Upper lobe of left lung (tissue), 4 donors: ENCODE measurements at regions not wholly inside any gene's neighbourhood (a gene's known extent, or its start where the extent isn't known, plus 50 kb on each side); places are given as distances from the start of the nearest gene placed in this dataset.

Experiments
- POLR2A ChIP-seq, 4 donors: fragments of 450-650 bp; IDR thresholded peaks; one replicate each; pipeline ENCODE4 v1.5.1; 2016 to 2017; ENCODE audit warnings: antibody characterized with exemption in 4 of 4, mild to moderate bottlenecking in 2 of 4
- TF ChIP-seq, protein P1 (sequence below), 6 experiments: fragments of 450-650 bp in 4 of 6; fragments of 200-600 bp in 2 of 6; sonication (generic) in 2 of 6; IDR thresholded peaks; one replicate each; pipeline ENCODE4 v1.5.1; 2016 to 2019; ENCODE audit warnings: antibody characterized with exemption in 6 of 6

DNA sequence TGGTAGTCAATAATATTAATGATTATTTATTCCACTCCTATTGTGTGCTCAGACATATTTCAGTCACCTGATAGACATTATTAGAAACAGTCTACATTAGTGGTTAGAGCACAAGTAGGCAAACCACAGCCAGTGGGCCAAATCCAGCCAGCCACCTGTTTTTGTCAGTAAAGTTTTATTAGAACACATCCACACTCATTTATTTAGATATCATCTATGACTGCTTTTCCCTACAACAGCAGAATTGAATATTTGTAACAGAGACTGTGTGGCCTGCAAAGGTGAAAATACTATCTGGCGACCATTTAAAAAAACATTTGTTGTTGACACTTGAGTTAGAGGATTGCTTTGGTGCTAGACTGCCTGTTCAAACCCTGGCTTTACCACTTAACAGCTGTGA, 220.0 kb upstream of the ZFP64 start:
- no peak for TF ChIP-seq POLR2A (IDR thresholded peaks at IDR 0.05)
- TF ChIP-seq, protein P1, sequence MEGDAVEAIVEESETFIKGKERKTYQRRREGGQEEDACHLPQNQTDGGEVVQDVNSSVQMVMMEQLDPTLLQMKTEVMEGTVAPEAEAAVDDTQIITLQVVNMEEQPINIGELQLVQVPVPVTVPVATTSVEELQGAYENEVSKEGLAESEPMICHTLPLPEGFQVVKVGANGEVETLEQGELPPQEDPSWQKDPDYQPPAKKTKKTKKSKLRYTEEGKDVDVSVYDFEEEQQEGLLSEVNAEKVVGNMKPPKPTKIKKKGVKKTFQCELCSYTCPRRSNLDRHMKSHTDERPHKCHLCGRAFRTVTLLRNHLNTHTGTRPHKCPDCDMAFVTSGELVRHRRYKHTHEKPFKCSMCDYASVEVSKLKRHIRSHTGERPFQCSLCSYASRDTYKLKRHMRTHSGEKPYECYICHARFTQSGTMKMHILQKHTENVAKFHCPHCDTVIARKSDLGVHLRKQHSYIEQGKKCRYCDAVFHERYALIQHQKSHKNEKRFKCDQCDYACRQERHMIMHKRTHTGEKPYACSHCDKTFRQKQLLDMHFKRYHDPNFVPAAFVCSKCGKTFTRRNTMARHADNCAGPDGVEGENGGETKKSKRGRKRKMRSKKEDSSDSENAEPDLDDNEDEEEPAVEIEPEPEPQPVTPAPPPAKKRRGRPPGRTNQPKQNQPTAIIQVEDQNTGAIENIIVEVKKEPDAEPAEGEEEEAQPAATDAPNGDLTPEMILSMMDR (IDR thresholded peaks at IDR 0.05), result no peak
